Hematopoietic multipotent progenitor cell treated with erythropoietin and hydrocortisone succinate and interleukin-3 and kit ligand, for 8 days (in vitro differentiated cells): ENCODE measurements at regions not wholly inside any gene's neighbourhood (a gene's known extent, or its start where the extent isn't known, plus 50 kb on each side); places are given as distances from the start of the nearest gene placed in this dataset.

Source experiments
- DNase-seq: peaks from one replicate; pipeline ENCODE4 v3.0.0-alpha.2; 2015

- DNase-seq: no peak
Observed at GRCh38 chr14:58784931-58785330, 147.2 kb downstream of the DACT1 start.

DNA sequence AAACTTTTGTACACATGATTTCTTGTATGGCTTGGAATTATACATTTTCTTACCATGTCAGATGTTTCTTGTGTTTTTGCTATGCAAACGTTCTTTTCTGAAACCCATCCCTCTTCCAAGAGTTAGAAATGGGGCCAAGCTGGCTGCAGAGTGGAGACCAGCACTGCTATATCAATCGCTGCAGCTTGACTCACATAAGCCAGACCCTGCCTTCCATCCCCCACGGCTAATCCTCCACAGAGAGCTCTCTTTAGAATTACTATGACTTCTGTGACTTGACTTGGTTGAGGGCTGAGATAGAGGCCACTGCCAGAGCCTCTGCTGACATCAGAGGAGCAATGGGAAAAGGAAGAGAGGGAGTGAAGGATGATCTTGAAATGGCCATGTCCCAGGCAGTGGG lies 147.9 kb downstream of the DACT1 start:
- no peak for DNase-seq

- DNase-seq: no peak
Observed at GRCh38 chr14:58787592-58787991, 149.8 kb downstream of the DACT1 start.

- no peak for DNase-seq
Observed at GRCh38 chr14:58788655-58789503, 151.1 kb downstream of the DACT1 start.

DNA sequence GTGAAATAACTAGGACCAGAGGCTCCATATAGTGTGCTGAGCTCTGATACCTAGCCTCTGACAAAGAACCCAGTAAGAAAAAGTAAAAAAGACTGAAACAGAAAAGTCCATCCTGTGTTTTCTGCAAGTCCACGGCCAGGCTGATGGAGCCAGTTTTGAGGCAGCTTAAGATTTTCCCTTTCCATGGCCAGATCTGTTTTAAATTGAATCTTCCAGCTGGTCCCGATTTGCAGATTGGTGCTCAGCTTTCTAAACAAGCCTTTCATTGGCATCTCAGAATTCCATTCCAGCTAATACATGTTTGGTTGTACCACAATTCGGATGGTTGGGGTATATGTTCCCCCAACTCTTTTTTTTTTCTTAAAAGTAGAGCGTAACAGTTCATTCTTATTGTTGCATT lies 152.0 kb downstream of the DACT1 start:
- DNase-seq: no peak

DNA sequence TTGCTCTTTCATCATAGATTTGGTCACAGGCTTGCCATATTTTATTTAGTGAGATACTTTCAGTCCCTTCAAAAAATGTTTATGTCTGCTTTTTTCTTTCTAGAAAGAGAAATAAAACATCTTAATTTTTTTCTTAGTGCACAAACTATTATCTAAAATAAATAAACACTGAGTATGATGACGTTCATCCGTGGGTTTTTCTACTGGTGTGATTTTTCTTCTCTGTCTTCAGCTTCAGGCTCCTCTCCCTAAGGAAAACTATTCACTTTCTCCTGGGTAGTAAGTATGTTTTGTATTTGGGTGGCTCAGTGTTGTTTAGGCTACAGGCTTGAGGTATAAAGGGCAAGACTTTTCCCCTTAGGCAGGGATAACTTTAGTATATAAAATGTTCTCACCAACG lies 154.7 kb downstream of the DACT1 start:
- DNase-seq: no peak

DNA sequence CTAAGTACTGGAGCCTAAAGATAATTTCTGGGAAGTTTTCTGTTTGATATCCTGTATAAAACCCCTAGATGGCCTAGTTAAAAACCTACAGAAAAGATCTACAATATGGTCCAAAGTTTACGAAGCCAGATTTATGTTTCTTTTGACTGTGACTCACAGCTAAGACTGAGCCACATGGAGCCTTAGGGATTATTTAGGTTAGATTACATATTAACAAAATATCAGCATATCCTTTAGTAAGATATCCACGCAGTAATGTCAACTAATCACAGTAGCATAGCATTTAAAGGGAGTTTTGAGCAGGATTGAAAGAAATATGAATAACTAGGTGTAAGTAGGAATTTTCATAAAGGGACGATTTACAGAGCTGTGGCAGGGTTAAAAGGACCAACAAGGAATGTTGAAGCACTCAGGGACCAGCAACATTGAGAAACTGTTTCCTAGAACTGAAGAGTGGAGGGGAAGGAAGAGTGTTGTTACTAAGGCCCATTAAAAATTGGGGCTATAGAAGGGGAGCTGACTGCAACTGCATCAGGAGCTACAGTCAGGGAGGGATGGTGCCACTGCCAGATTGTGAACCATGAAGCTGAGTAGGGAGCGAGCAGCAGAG lies 155.5 kb downstream of the DACT1 start:
- no peak for DNase-seq

GRCh38 chr14:58794993-58795762 lies 157.4 kb downstream of the DACT1 start:
- DNase-seq: no peak

- no peak for DNase-seq
Observed at GRCh38 chr14:58796242-58797009, 158.7 kb downstream of the DACT1 start.

- no peak for DNase-seq
Observed at GRCh38 chr14:58797010-58797429, 159.3 kb downstream of the DACT1 start.

DNA sequence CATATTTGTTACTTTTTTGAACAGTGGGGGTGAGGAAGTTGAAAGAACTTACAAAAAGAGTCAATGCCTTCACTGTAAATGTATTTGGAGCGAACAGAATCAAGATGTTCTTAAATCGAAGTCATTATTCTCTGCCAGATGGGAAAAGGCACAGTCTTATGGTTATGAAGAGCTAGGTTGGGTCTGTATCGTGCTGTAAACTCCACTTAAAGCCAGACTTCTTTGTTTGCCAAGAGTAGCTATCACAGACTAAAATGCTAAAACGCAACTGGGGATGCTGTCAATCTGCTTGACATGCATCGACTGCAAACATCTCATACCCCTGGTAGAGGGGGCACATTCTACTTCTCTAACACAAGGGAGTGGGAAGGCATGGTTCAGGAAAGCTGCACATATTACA lies 160.4 kb downstream of the DACT1 start:
- no peak for DNase-seq

GRCh38 chr14:58801086-58801485 lies 163.3 kb downstream of the DACT1 start:
- DNase-seq: no peak

- no peak for DNase-seq
Observed at GRCh38 chr14:58805057-58805456, 167.3 kb downstream of the DACT1 start.

- no peak for DNase-seq
Observed at GRCh38 chr14:58805605-58806409, 168.0 kb downstream of the DACT1 start.

- DNase-seq: no peak
Observed at GRCh38 chr14:58807191-58807590, 169.4 kb downstream of the DACT1 start.

GRCh38 chr14:58808828-58809227 lies 171.1 kb downstream of the DACT1 start:
- DNase-seq: no peak

DNA sequence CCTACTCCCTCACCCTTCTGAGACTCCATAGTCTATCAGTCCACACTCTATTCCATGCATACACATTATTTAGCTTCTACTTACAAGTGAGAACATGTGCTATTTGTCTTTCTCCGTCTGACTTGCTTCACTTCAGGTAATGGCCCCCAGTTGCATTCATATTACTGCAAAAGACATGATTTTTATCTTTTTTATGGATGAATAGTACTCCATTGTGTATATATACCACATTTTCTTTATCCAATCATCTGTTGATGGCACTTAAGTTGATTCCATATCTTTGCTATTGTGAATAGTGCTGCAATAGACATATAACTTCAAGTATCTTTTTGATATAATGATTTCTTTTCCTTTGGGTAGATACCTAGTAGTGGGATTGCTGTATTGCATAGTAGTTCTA lies 171.8 kb downstream of the DACT1 start:
- no peak for DNase-seq

GRCh38 chr14:58812050-58812910 lies 174.5 kb downstream of the DACT1 start:
- no peak for DNase-seq

DNA sequence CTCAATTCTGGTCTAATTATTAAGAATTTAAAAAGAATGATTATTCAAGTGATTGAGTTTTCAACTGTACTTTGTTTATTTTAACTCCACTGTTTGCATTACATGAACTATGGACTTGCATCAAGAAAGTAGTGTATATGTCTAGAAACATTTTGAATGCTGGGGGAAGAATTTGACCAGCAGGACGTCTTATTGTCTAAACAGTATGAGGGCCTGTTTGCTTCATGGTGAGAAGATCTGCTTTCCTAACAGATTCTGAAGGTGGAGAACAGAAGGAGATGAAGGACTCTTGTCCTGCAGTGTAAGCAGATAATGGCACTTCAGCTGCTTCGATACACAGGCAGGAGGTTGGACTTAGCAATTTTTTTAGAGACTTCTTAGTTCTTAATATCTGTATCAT lies 176.0 kb downstream of the DACT1 start:
- DNase-seq: no peak

DNA sequence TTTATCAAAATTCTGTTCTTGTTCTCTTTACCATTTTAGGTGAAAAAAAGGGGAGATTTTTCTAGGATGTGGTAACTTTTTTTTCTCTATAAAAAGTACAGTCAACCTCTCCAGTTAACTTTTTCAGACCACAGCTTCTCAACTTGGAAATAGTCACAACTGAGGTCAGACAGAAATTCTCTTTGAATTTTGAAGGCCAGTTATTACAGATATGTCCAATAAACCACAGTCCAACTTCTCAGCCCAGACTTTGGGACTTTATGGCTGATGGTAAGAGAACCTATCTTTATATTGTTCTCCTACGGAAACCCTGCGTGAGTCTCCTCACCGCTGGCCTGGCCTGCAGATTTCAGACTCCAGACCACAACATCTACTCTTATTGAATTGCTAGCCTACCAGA lies 176.7 kb downstream of the DACT1 start:
- DNase-seq: no peak

GRCh38 chr14:58815161-58815701 lies 177.5 kb downstream of the DACT1 start:
- no peak for DNase-seq
